SK-N-SH (cell line): ENCODE measurements at regions not wholly inside any gene's neighbourhood (a gene's known extent, or its start where the extent isn't known, plus 50 kb on each side); places are given as distances from the start of the nearest gene placed in this dataset.

ENCODE experiments used
- CTCF ChIA-PET: fragments of 300-600, 350-600 bp; formaldehyde crosslinking; extraction: SDS; loops from one replicate; lab custom pipeline; 2021; lab: Yijun Ruan, JAX
- POLR2A ChIA-PET: fragments of 350-600 bp; sonication (Branson Sonifier 250); formaldehyde crosslinking; extraction: SDS; loops from one replicate; lab custom pipeline; 2020; ENCODE audit warnings: antibody characterized with exemption, inconsistent platforms; lab: Yijun Ruan, JAX
- DNase-seq: peaks from one replicate; pipeline ENCODE4 v3.0.0; 2012
- H2AFZ ChIP-seq: fragments of 200-600 bp; sonication (generic); 2 replicates; pipeline ENCODE4 v1.8.1; 2016; ENCODE audit warnings: antibody characterized with exemption, mild to moderate bottlenecking, low read depth
- H3F3A ChIP-seq: fragments of 200-600 bp; sonication (generic); replicated peaks from 2 replicates; pipeline ENCODE3; 2016; ENCODE audit warnings: antibody characterized with exemption, mild to moderate bottlenecking; ENCODE audit not compliant: insufficient read depth
- H3K27ac ChIP-seq, 2 experiments: fragments of 200-500 bp in 1 of 2; fragments of 200-600 bp in 1 of 2; sonication (Bioruptor generic) in 1 of 2; sonication (generic), shearing (Covaris generic) in 1 of 2; 2 replicates each; pipeline versions ENCODE4 v1.5.1 to v1.6.1; 2014 to 2016; ENCODE audit warnings: low read depth in 2 of 2, inconsistent platforms in 1 of 2, low read length in 1 of 2, mild to moderate bottlenecking in 1 of 2, mixed read lengths in 1 of 2
- H3K27me3 ChIP-seq: fragments of 200-600 bp; sonication (generic), shearing (Covaris generic); 2 replicates; pipeline ENCODE4 v1.6.1; 2016; ENCODE audit warnings: mixed run types; ENCODE audit not compliant: insufficient read depth
- H3K36me3 ChIP-seq, 2 experiments: fragments of 200-500 bp in 1 of 2; fragments of 200-600 bp in 1 of 2; sonication (Bioruptor generic) in 1 of 2; sonication (generic) in 1 of 2; replicated peaks in 1 of 2; 2 replicates each; pipeline versions ENCODE3 to v1.5.1; 2014 to 2016; ENCODE audit warnings: low read length in 1 of 2, mild to moderate bottlenecking in 1 of 2; ENCODE audit not compliant: insufficient read depth in 2 of 2, control insufficient read depth in 1 of 2
- H3K4me1 ChIP-seq, 2 experiments: fragments of 200-500 bp in 1 of 2; fragments of 200-600 bp in 1 of 2; sonication (Bioruptor generic) in 1 of 2; sonication (generic), shearing (Covaris generic) in 1 of 2; 2 replicates each; pipeline versions ENCODE4 v1.5.1 to v1.6.1; 2014 to 2016; ENCODE audit warnings: low read depth in 1 of 2, low read length in 1 of 2, mixed run types in 1 of 2; ENCODE audit not compliant: insufficient read depth in 2 of 2, control insufficient read depth in 1 of 2
- H3K4me2 ChIP-seq: fragments of 200-600 bp; sonication (generic), shearing (Covaris generic); 2 replicates; pipeline ENCODE4 v1.6.1; 2017; ENCODE audit warnings: mixed run types
- H3K4me3 ChIP-seq, 2 experiments: fragments of 200-500 bp in 1 of 2; fragments of 200-600 bp in 1 of 2; sonication (Bioruptor generic) in 1 of 2; sonication (generic), shearing (Covaris generic) in 1 of 2; 2 replicates each; pipeline versions ENCODE4 v1.5.1 to v1.8.1; 2014 to 2016; ENCODE audit warnings: low read depth in 2 of 2, inconsistent platforms in 1 of 2, low read length in 1 of 2, mild to moderate bottlenecking in 1 of 2, mixed read lengths in 1 of 2, moderate library complexity in 1 of 2
- H3K79me2 ChIP-seq: fragments of 200-600 bp; sonication (generic); 2 replicates; pipeline ENCODE4 v1.8.1; 2017; ENCODE audit warnings: mild to moderate bottlenecking; ENCODE audit not compliant: insufficient read depth
- H3K9ac ChIP-seq: fragments of 200-600 bp; sonication (generic); 2 replicates; pipeline ENCODE4 v1.6.1; 2017; ENCODE audit warnings: mixed run types
- H3K9me2 ChIP-seq: fragments of 200-600 bp; sonication (generic); 2 replicates; pipeline ENCODE4 v1.6.1; 2017; ENCODE audit warnings: mixed run types
- H3K9me3 ChIP-seq: fragments of 200-600 bp; sonication (generic); 2 replicates; pipeline ENCODE4 v1.6.1; 2017; ENCODE audit warnings: mixed run types, mild to moderate bottlenecking, moderate library complexity
- H4K20me1 ChIP-seq: fragments of 200-600 bp; sonication (generic); 2 replicates; pipeline ENCODE4 v1.6.1; 2017; ENCODE audit warnings: mild to moderate bottlenecking, mixed run types; ENCODE audit not compliant: insufficient read depth
- CHD2 ChIP-seq: fragments of 150-350 bp; IDR thresholded peaks from 2 replicates; pipeline ENCODE4 v1.6.1; 2018; ENCODE audit warnings: low read length; ENCODE audit not compliant: partially characterized antibody
- EP300 ChIP-seq, 2 experiments: IDR thresholded peaks; 2 replicates each; pipeline versions ENCODE4 v1.4.0 to v1.6.1; 2012; ENCODE audit warnings: borderline replicate concordance in 1 of 2, low read depth in 1 of 2, low read length in 1 of 2
- EZH2phosphoT487 ChIP-seq: fragments of 200-600 bp; sonication (generic); IDR thresholded peaks from 2 replicates; pipeline ENCODE4 v1.6.1; 2017; ENCODE audit warnings: low read depth, mixed run types, mild to moderate bottlenecking, antibody characterized with exemption, moderate library complexity, borderline replicate concordance
- FOXJ3 ChIP-seq: sonication (generic); formaldehyde crosslinking; IDR thresholded peaks from 2 replicates; pipeline ENCODE4 v1.5.1; 2020; ENCODE audit warnings: mild to moderate bottlenecking, missing genetic modification reagents
- GABPA ChIP-seq: IDR thresholded peaks from 2 replicates; pipeline ENCODE4 v1.4.0; 2012; ENCODE audit warnings: low read depth, mild to moderate bottlenecking
- JUND ChIP-seq: IDR thresholded peaks from 2 replicates; pipeline ENCODE4 v1.4.0; 2012
- MXI1 ChIP-seq: IDR thresholded peaks from 2 replicates; pipeline ENCODE4 v1.6.1; 2012; ENCODE audit warnings: mild to moderate bottlenecking, low read depth, low read length, improper control_type of control experiment
- NFIC ChIP-seq: IDR thresholded peaks from 2 replicates; pipeline ENCODE4 v1.4.0; 2012; ENCODE audit warnings: borderline replicate concordance
- NRF1 ChIP-seq: IDR thresholded peaks from 2 replicates; pipeline ENCODE4 v1.6.1; 2012; ENCODE audit warnings: low read depth, mild to moderate bottlenecking, low read length
- POLR2AphosphoS5 ChIP-seq: IDR thresholded peaks from 2 replicates; pipeline ENCODE4 v1.6.1; 2012; ENCODE audit warnings: low read depth, low read length
- RAD21 ChIP-seq: IDR thresholded peaks from 2 replicates; pipeline ENCODE4 v1.6.1; 2012; ENCODE audit warnings: mild to moderate bottlenecking, low read length
- RCOR1 ChIP-seq: fragments of 150-350 bp; IDR thresholded peaks from 2 replicates; pipeline ENCODE4 v1.6.1; 2017; ENCODE audit warnings: antibody characterized with exemption, low read length
- RFX5 ChIP-seq: IDR thresholded peaks from 2 replicates; pipeline ENCODE4 v1.6.1; 2012; ENCODE audit warnings: mild to moderate bottlenecking, improper control_type of control experiment, low read length
- SIN3A ChIP-seq: IDR thresholded peaks from 2 replicates; pipeline ENCODE4 v1.6.1; 2012; ENCODE audit warnings: low read depth, mild to moderate bottlenecking, low read length, moderate library complexity, borderline replicate concordance
- SMC3 ChIP-seq: IDR thresholded peaks from 2 replicates; pipeline ENCODE4 v1.6.1; 2012; ENCODE audit warnings: low read depth, low read length, improper control_type of control experiment
- TAF1 ChIP-seq: IDR thresholded peaks from 2 replicates; pipeline ENCODE4 v1.6.1; 2012; ENCODE audit warnings: low read depth, mild to moderate bottlenecking, low read length, moderate library complexity, borderline replicate concordance
- TEAD4 ChIP-seq: IDR thresholded peaks from 2 replicates; pipeline ENCODE4 v1.4.0; 2012; ENCODE audit warnings: mild to moderate bottlenecking, borderline replicate concordance; ENCODE audit not compliant: insufficient read depth
- YY1 ChIP-seq: IDR thresholded peaks from 2 replicates; pipeline ENCODE4 v1.4.0; 2012; ENCODE audit warnings: low read depth, mild to moderate bottlenecking
- WGBS: methylation state at CpG from one replicate; pipeline ENCODE4 v1.1.6; 2017; ENCODE audit warnings: low lambda C conversion rate; 5-methylcytosine and 5-hydroxymethylcytosine counted together
- TF ChIP-seq, protein P1 (sequence below): IDR thresholded peaks from 2 replicates; pipeline ENCODE4 v1.4.0; 2012; ENCODE audit warnings: low read depth
- TF ChIP-seq, protein P2 (sequence below): fragments of 150-350 bp; IDR thresholded peaks from 2 replicates; pipeline ENCODE4 v1.6.1; 2017; ENCODE audit warnings: antibody characterized with exemption, low read length, low read depth, borderline replicate concordance
- TF ChIP-seq, protein P3 (sequence below): IDR thresholded peaks from 2 replicates; pipeline ENCODE4 v1.4.0; 2012; ENCODE audit warnings: low read depth, borderline replicate concordance

DNA sequence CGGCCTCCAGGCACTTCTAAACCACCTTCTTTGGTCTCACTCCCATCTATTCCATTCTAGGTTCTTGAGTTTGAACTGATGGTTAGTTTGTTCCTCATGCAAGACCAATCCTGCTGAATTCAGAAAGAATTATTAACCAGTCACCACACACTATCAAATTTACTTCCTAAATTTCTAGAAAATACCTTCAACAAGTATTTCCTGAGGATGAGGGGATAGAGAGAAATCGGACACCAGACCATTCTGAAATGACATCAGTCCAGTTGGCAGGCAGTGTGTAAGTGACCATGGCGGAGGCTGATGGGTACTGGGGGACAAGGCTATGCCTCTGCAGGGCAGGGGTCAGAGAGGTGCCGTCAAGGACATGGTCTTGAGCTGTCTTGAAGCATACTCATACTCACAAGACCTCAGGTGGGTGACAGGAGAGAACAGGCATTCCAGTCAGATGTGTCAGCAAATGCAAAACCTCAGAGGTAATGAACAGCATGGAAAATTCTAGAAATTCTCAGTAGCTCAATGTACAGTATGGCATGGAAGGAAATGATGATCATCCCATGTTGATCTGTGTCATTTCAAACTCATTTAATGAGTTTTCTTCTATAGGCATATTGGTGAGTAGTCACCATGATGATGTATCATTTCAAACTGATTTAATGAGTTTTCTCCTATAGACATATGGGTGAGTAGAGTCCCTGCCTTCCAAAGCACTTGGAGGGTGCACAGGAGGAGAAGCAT lies 119.6 kb downstream of the DDX1 start:
- H3K4me2 ChIP-seq = no peak overlapping the region
- peaks cover 0 to 4% of the 10 kb centered on the region in 2 experiments; a peak in 1 of 4 replicates for H3K4me1 ChIP-seq
- 38% methylated on average over 4 of the region's 4 CpGs for WGBS
- ChIA-PET POLR2A (no interaction called here), CTCF (no interaction called here)
- no peaks in the 10 kb centered on the region for H3K9me2 ChIP-seq
- H3K79me2 ChIP-seq = no peaks in the 10 kb centered on the region
- TF ChIP-seq NRF1 = no peak
- no peak for TF ChIP-seq JUND
- TF ChIP-seq, protein P1, sequence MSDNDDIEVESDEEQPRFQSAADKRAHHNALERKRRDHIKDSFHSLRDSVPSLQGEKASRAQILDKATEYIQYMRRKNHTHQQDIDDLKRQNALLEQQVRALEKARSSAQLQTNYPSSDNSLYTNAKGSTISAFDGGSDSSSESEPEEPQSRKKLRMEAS = no peak
- TF ChIP-seq NFIC = no peak
- H3K9ac ChIP-seq = no peak overlapping the region
- H3K36me3 ChIP-seq = no peaks in the 10 kb centered on the region
- DNase-seq = no peak
- no peak overlapping the region for H3K27ac ChIP-seq
- no peaks in the 10 kb centered on the region for H3F3A ChIP-seq
- H4K20me1 ChIP-seq = no peaks in the 10 kb centered on the region
- H2AFZ ChIP-seq = no peak overlapping the region
- no peaks in the 10 kb centered on the region for H3K27me3 ChIP-seq
- H3K9me3 ChIP-seq = no peaks in the 10 kb centered on the region
- no peak overlapping the region for H3K4me3 ChIP-seq

DNA sequence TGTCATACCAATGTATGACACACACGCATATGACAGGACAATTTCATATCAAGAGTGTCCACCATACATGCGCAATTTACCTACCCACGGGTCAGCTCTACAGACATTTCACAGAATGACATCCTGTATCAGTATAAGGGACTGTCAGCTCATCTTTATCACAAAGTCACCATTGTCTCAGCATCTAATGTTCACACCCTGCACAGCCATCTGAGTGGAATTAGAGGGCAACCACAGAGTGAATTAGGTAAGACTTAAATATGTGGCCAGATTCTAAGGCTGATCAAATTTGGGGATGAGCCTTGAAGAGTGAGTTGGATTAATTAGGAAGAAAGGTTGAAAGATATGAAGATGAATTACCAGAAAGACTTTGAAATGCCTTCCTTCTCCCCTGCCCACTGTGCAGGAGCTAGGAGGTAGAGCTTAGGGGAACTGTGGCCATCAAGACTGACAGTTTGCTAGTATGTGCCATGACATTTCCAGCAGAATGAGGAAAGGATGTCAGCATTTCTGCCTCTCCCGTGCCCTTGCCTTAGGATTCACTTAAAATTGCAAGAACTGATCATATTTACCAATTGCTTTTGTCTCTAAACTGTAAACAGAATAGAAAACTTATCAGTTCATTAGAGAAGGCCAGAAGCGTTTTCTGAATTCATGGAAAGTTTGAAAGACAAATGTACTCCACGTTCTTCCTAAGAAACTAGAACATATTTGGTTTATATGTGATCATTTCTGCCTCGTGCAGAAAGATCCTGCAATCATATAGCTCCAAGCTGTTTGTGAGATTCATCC lies 121.1 kb downstream of the DDX1 start:
- Histone ChIP-seq H3K9me3 (no peaks in the 10 kb centered on the region), H3K4me2 (no peak overlapping the region), H3K27ac (no peak overlapping the region), H3K4me3 (no peak overlapping the region), H2AFZ (no peak overlapping the region), H3K36me3 (no peaks in the 10 kb centered on the region), H4K20me1 (no peaks in the 10 kb centered on the region), H3K4me1 (peaks cover 0 to 4% of the 10 kb centered on the region in 2 experiments; a peak in 1 of 4 replicates), H3K27me3 (no peaks in the 10 kb centered on the region), H3K9ac (no peak overlapping the region), H3K79me2 (no peaks in the 10 kb centered on the region), H3F3A (no peaks in the 10 kb centered on the region), H3K9me2 (no peaks in the 10 kb centered on the region)
- ChIA-PET CTCF (no interaction called here), POLR2A (no interaction called here)
- WGBS = 29% methylated on average over 7 of the region's 7 CpGs
- no peak for TF ChIP-seq SMC3
- no peak for TF ChIP-seq EP300 (IDR thresholded peaks at IDR 0.05; ENCODE audit: borderline replicate concordance in 1 of 2, low read depth in 1 of 2, low read length in 1 of 2)
- no peak for TF ChIP-seq MXI1
- no peak for TF ChIP-seq NFIC
- no peak for TF ChIP-seq TEAD4
- no peak for DNase-seq

DNA sequence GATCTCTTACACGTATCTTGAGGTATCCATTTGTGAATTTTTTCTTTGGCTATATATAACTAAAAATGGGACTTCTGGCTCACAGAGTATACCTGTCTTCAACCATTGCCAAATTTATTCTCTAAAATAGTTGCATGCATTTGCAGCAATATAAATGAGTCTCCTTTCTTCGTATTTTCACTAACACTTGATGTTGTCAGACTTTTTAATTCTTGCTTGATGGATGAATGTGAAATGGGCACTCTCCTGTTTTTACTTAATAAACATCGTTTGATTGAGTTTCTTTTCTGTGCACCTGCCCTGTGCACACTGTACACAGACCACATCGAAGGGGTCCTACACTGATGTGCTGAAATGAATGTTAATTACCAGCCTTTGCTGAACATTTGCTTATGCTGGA lies 121.8 kb downstream of the DDX1 start:
- Histone ChIP-seq H3K4me3 (no peak overlapping the region), H3F3A (no peaks in the 10 kb centered on the region), H3K79me2 (no peaks in the 10 kb centered on the region), H3K4me2 (no peak overlapping the region), H3K27me3 (no peaks in the 10 kb centered on the region), H3K9me3 (no peaks in the 10 kb centered on the region), H3K9ac (no peak overlapping the region), H3K9me2 (no peaks in the 10 kb centered on the region), H3K4me1 (peaks cover 0 to 4% of the 10 kb centered on the region in 2 experiments; a peak in 1 of 4 replicates), H3K36me3 (no peaks in the 10 kb centered on the region), H2AFZ (no peak overlapping the region), H3K27ac (no peak overlapping the region), H4K20me1 (no peaks in the 10 kb centered on the region)
- 14% methylated on average over 4 of the region's 4 CpGs for WGBS
- CTCF ChIA-PET = no interaction called here
- POLR2A ChIA-PET = no interaction called here
- DNase-seq = no peak
- TF ChIP-seq NRF1 (no peak), RCOR1 (no peak), GABPA (no peak), RAD21 (no peak), CHD2 (no peak), RFX5 (no peak), EZH2phosphoT487 (no peak), SIN3A (no peak), YY1 (no peak), POLR2AphosphoS5 (no peak), FOXJ3 (CRISPR knock-in tag) (no peak), TAF1 (no peak)
- TF ChIP-seq, protein P2, sequence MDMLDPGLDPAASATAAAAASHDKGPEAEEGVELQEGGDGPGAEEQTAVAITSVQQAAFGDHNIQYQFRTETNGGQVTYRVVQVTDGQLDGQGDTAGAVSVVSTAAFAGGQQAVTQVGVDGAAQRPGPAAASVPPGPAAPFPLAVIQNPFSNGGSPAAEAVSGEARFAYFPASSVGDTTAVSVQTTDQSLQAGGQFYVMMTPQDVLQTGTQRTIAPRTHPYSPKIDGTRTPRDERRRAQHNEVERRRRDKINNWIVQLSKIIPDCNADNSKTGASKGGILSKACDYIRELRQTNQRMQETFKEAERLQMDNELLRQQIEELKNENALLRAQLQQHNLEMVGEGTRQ = no peak
- TF ChIP-seq, protein P3, sequence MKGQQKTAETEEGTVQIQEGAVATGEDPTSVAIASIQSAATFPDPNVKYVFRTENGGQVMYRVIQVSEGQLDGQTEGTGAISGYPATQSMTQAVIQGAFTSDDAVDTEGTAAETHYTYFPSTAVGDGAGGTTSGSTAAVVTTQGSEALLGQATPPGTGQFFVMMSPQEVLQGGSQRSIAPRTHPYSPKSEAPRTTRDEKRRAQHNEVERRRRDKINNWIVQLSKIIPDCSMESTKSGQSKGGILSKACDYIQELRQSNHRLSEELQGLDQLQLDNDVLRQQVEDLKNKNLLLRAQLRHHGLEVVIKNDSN = no peak
